GM21367 (cell line): ENCODE measurements at regions not wholly inside any gene's neighbourhood (a gene's known extent, or its start where the extent isn't known, plus 50 kb on each side); places are given as distances from the start of the nearest gene placed in this dataset.
"Not testable (repeated sequence)": the region's sequence is repeated elsewhere in the genome, so short reads cannot be mapped to it uniquely, and the experiment has no call there.

Experiments used
- ATAC-seq: cut with Tn5 transposase; IDR thresholded peaks from one replicate; pipeline ENCODE4 v1.9.1; 2021; ENCODE audit not compliant: unreplicated experiment

DNA sequence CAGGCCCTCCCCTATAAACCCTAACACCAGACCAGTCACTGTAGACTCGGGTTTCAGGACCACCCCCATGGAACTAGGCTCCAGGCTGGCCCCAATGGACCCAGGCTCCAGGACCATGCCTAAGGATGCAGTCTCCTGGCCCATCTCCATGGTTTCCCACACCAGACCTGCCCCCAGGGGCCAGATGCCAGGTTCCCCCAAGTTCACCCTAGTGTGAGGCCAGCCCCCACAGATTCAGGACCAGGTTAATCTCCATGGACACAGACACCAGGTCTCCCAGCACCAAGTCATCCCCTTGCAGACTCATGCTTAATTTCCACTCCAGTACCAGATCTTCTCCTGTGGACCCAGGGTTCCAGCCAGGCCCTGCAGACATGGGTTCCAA is 103.8 kb upstream of the LANCL2 start:
- ATAC-seq, result no peak

DNA sequence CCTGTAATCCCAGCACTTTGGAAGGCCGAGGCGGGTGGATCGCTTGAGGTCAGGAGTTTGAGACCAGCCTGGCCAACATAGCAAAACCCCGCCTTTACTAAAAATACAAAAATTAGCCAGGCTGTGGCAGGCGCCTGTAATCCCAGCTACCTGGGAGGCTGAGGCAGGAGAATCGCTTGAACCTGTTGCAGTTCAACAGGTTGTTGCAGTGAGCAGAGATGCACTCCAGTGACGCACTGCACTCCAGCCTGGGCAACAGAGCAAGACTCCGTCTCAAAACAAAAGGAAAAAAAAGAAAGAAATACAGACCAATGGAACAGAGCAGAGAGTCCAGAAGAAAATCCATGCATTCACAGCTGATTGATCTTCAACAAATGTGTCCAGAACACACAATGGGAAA is 99.8 kb upstream of the LANCL2 start:
- not testable (repeated sequence) for ATAC-seq

- ATAC-seq, result no peak
These were observed 99.1 kb upstream of the LANCL2 start for GRCh38 chr7:55265836-55266642.

DNA sequence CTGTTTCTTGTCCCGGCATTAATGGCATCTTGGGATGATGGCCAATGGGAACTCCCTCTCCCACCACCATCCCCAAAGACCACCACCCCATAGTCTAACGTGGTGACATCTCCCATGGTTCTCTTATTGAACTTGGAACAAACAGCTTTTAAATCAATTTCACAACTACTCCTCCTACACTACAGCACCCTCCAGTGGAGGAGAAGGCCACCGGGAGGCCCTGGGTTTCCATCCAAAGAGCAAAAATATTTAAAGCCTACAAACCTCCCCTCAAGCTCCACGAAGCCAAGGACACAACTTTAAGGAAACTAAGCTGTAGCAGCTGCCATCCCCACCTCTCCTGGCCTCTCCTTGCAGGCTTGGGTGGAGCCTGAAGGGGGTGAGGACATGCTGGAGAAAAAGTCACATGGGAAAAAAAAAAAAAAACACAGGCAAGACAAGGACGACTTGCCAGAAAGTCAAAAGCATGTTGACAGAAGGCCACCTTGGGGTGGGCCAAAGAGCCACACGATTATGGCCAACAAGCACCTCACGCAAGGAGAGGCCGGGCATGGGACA is 94.0 kb upstream of the LANCL2 start:
- no peak for ATAC-seq

- no peak for ATAC-seq
These were observed 93.5 kb upstream of the LANCL2 start for GRCh38 chr7:55271661-55272060.

DNA sequence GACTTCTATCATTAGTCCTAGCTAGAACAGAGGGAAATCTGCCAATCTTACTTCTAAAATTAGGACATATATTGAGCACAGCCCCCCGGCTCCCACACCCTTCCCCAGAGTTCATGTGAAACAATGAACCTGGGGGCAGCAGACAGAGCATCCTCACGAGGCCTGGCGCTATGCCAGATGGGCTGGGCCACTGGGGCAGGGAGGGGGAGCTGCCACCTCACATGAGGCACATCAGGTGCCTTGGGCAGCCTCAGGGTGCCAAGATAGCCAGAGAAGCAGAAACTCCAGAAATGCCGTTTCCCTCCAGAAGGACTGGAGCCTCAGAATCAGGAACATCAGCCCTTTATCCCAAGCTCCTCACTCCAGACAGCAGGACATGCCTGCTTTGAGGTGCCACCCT is 92.8 kb upstream of the LANCL2 start:
- no peak for ATAC-seq

DNA sequence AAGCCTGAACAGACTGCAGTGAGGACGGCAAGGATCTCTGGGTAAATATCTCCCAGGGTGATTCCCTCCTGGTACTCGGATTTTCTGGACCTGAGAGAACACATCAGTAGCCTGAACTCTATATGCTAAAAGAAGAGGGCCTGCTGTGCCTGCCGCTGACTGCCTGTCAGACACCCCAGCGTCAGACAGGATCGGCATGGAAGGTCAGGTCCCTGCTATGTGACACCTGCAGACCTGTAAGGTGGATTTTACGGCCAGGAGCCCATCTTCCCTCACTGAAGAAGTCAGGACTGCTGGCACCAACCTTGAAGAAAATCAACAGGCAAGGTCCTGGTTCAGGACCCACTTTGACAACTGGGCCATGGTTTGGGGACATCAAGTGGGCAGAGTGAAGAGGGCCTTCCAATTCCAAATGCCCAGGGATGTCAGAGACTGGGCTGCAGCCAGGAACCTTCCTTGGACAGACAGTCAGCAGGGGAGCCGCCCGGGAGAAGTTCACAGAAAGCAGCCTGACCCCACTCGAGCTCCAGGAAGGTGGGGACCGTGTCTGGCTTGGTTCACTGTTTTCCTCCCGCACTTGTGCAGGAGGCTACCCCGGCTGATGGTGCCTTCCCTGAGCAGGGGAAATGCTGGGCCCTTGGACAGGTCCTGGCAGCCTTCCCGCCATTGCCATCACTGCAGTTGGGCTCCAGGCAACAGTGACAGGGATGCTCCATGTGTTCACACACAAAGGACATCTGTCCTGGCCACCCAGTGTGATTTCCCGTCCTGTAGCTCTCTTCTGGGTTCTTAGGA is 91.8 kb upstream of the LANCL2 start:
- no peak for ATAC-seq

DNA sequence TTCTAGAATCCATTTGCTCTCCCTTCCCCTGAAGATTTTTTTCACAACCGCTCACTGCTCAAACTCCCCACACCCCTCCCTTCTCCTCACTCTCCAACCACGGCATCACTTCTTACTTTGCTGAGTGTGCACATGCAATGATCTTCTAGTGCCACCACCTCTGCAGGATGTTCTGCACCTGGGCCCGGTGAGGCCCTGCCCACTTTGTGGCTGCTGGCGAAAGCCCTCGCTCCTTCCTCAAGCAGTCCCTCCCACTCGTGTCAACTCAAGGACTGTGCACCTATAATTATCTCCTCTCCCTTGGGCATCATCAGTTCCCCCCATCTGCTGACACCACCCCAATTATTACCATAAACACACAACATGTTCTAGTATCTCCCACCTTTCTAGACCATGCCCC is 91.0 kb upstream of the LANCL2 start:
- ATAC-seq, result no peak

DNA sequence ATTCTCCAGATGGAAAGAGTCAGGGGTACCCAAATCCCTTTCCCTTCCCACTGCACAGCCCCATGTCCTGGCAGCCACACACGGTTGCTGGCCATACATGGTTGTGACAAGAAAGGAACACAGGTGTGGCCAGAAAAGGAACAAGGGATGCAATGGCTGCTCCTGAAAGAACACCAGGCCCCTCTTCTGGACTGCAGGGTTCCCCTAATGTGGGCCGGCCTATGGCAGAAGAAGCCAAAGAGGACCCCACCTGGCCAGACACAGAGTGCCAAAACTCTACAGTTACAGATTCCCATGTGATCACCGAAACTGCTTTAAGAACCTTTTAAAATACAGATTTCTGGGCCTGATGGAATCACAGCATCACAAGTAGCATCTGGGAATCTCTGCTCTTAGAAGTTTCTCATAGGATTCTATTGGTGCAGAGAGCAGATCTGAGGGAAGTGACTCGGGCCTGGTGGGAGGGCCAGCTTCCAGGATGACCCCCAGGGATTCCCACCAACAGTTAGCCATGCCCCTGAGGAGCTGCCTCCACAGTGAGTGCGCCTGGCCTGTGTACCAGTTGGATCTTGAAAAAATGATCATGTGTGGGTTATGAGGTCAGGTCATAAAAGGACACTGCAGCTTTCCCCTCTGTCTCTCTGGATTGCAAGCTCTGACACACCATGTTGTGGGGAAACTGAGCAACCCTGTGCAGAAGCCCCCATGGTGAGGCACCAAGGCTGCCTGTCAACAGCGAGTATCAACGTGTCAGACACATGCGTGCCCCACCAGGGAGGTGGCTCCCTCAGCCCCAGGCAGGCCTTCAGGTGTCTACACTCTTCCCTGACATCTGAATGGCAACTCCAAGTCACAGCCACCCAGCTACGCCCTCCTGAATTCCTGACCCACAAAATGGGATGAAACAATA is 89.6 kb upstream of the LANCL2 start:
- no peak for ATAC-seq

- ATAC-seq, result no peak
These were observed 88.4 kb upstream of the LANCL2 start for GRCh38 chr7:55276572-55277295.

DNA sequence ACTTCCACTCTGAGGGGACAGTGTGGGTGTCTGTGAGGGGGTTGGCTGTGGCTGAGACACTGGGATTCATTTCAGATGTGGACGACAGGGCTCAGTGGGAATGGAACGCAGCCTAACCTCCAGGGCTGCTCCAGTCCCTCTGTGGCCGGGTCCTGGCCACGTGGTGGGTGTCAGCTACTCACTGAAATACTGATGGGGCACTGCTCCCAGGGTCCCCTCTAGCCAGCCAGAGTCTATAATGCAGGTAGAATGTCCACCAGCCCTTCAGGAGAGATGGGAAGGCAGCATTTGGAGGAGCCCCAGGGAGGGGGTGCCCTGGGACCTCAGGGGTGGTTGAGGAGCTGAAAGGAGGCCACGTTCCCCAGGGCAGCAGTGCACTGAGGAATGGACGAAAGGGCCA is 87.2 kb upstream of the LANCL2 start:
- ATAC-seq, result no peak

DNA sequence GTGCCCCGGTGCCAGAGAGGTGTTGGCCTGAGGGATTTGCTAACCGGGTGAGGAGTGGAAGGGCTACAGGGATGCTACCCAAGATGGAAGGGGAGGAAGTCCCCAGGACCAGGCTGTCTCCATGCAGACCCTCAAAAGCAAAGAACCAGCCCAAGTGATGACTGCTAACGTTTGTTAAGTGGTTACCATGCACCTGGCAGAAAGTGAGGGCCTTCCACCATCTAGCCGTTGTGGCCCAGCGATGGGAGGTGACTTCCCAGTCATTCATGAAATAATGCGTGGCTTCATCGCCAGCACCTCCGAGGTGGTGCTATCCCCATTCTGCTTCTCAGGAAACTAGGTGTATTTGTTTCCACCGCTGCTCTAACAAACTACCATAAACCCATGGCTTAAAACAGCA is 86.8 kb upstream of the LANCL2 start:
- ATAC-seq, result no peak

- ATAC-seq, result no peak
These were observed 85.9 kb upstream of the LANCL2 start for GRCh38 chr7:55279080-55279845.

DNA sequence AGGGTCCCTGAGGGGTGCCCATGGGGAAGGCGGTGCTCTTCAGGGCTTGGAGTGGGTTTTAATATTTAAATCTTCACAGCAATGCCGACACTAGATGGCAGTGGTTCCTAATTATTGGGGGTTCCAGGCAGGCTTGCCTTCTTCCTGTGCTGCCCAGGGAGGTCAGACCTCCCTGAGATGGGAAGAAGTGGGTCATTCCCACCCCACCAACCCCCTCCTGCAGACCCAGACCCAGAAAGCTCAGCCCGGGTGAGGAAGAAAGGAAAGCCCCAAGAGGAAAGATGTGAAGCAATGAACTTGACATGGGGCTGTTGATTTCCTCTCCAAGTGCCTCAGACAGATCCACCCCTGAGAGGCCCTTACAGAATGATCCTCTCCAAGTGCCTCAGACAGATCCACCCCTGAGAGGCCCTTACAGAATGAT is 85.1 kb upstream of the LANCL2 start:
- ATAC-seq, result peak; percentile 75

GRCh38 chr7:55285665-55286064 is 79.5 kb upstream of the LANCL2 start:
- ATAC-seq, result no peak

DNA sequence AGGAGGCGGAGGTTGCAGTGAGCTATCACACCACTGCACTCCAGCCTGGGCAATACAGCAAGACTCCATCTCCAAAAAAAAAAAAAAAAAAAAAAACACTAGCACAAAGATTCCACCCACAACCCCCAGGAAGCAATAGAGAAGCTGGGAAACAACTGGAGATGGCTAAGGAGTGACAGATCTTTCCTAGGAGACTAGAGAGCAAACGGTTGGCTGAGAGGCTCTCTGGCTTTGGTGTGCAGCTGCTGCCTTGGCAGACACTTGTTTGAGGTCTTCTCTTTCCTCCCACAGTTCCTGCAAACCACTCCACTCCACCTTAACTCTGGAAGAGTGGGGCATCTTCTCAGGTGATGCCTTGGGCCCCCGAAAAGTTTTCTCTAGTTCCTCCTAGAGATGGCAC is 78.5 kb upstream of the LANCL2 start:
- ATAC-seq, result no peak

DNA sequence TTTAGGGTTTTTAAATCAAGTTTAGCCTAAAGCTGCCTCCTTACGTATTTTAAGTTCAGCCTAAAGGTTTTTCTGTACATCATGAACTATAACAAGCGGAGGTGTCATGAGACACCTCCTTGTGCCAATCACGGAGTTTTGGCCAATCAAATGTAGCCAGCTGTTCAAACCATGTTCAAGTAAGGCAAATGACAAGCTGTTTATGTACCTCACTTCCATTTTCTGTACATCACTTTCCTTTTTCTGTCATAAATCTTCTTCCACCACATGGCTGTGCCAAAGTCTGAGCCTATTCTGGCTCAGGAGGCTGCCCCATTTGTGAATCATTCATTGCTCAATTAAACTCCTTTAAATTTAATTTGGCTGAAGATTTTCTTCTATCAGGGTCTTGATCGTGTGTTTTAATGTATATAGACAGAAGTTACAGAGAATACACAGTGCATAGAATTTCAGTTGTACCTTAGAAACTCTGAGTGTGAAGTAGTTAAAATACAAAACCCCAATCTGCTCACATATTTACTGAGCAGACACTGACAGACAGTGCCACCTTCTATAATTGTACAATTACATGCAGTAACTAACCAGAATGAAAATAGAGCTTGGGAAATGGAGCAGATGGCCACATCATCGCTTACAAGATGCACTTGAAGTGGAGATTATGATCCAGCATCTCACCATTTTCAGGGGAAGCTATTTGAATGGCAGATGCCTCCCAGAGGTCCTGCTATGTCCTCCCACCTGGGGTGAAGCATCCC is 76.9 kb upstream of the LANCL2 start:
- no peak for ATAC-seq

- no peak for ATAC-seq
These were observed 69.1 kb upstream of the LANCL2 start for GRCh38 chr7:55296070-55296469.
